GM21619 (cell line): ENCODE measurements at regions not wholly inside any gene's neighbourhood (a gene's known extent, or its start where the extent isn't known, plus 50 kb on each side); places are given as distances from the start of the nearest gene placed in this dataset.

ENCODE experiments used
- ATAC-seq: cut with Tn5 transposase; IDR thresholded peaks from one replicate; pipeline ENCODE4 v1.9.1; 2021; ENCODE audit not compliant: unreplicated experiment

DNA sequence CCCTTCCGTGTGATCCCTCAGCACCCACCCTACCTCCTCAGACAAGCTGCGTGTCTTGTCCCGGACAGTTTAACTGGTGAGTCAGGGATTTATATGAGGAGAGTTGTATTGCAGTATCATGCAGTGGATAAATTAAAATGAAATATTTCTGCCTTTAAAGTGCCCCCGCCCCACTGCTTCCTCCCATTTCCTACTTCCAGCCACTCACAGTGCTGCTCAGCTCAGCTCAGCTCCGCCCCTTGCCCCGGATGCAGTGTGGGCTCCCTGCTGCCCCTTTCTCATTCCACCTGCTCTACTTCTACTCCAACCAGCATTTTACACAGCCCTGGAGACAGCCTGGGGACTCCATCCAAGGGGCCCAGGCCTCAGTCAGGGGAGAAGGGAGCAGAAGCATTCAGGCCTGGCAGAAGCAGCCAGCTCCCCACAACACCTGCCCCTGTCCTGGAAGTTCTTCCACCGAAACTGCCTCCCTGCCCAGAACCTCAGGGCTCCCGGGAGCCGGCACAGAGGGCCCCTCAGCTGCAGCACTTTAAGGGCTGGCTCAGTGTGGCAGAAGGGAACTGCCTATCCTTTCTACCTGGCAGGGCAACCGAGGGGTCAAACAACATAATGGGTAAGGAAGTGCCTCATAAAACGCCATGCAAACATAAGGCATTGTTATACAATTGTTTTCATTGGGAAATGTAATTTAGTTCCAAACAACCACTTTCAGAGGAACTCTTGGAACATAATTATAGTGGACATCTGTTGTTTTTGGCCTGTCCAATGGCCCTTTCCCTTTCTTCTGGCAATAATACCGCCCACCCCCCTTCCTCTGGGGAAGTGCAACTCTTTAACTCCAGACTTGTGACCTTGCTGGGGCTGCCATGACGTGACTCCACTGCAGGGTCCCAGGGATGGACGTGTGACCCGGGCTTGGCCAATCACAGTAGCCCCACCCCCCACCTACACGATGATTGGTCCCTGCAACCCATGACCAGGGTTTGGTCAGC, 102.3 kb downstream of the LIPG start:
- ATAC-seq: no peak

DNA sequence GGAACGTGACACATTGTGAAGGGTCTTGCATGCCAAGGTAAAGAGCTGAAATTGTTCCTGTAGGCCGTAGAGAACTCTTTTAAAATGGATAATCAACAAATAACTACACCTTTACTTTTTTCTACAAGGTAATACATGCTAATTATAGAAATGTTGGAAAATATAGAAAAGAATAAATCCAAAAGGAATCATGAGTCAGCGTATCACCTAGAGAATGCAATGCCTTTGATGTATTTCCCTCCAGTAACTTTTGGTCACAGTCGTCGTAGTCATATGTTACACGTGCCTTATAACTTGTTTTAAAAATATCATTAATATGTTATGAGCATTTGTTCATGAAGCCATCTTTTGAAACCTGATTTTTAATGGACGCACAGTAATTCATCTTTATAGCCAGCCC, 100.6 kb downstream of the LIPG start:
- ATAC-seq: no peak

- ATAC-seq: no peak
Measured at GRCh38 chr18:49658823-49659404, 97.1 kb downstream of the LIPG start.

GRCh38 chr18:49656073-49656692, 94.3 kb downstream of the LIPG start:
- ATAC-seq: no peak

GRCh38 chr18:49655266-49656072, 93.6 kb downstream of the LIPG start:
- ATAC-seq: no peak

DNA sequence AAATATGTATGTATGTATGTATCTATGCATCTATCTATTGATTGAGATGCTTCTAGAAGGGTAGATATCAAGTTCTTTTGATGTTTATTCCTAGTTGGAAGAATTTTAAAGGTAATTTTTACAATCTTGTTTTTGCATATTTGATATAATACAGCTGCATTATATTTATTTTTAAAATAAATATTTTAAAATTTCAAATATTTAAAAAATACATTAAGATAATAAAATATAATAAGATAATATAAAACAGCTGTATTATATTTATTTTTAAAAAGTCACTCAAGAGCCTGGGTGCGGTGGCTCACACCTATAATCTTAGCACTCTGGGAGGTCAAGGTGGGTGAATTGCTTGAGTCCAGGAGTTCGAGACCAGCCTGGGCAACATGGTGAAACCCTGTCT, 92.5 kb downstream of the LIPG start:
- no peak for ATAC-seq

DNA sequence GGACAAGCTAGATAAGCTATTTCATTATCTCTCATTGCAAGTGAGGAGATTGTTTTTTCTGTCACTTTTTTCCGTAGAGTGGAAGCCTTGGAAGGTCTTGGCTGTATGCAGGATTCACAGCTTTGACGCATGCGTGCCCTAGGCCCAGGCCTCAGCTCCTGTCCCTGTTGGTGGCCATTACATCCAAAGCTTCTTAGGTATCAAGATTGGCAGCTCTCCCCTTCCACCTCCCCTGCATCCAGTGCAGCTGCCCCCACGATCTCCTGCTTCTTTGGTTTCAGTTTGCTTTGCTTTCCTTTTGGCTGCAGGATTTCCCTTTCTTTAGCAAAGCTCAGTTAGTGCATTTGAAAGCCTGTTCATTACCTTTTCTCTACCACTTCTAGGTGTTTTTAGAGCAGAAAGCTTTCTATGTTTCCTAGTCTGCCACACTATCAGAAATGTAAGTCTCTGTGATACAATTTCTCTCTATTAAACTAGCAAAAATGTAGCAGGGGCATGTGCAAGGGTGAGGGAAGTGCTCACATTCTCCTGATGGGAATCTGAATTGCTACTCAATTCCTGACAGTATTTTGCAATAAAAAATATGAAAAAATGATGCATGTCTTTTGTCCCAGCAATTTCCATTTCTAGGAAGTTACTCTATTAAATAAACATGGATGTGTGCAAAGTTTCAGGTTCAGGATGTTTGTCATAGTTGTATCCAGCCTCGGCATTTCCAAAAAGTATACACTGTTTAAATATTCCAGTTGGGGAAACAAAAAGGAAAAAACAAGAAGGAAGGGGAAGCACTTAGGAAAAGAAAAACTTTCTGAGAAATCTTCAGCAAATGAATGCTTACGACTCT, 91.2 kb downstream of the LIPG start:
- ATAC-seq: no peak

DNA sequence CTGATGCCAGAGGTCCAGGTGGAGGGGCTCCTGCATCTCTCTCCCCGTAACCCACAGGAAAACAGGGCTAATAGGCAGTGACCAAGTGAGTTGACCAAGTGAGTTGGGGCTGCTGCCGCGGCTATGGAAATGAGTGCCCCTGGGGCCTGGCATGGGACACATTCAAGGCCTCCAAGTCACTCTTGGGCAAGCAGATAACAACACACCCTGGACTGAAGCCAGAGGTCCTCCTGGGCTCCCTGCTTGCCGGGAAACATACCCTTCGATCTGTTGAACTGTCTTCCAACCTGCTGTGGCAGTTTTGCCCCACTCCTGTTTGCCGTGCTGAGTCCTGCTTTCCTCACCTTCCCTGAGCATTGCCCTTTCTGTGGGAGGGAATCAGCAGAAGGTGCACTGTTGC, 89.2 kb downstream of the LIPG start:
- no peak for ATAC-seq

GRCh38 chr18:49650426-49650891, 88.6 kb downstream of the LIPG start:
- no peak for ATAC-seq

GRCh38 chr18:49648811-49649210, 87.0 kb downstream of the LIPG start:
- no peak for ATAC-seq
